GM06990 (cell line): ENCODE measurements at regions not wholly inside any gene's neighbourhood (a gene's known extent, or its start where the extent isn't known, plus 50 kb on each side); places are given as distances from the start of the nearest gene placed in this dataset.

Experiments used
- DNase-seq: peaks from one replicate; pipeline ENCODE4 v3.0.0-alpha.2; 2011; ENCODE audit not compliant: insufficient read length; ENCODE audit errors: extremely low read depth
- H3K27me3 ChIP-seq: replicated peaks from 2 replicates; pipeline ENCODE4 v1.6.0; 2011; ENCODE audit warnings: low read length; ENCODE audit not compliant: control insufficient read depth, insufficient read depth
- H3K36me3 ChIP-seq: 2 replicates; pipeline ENCODE4 v1.5.1; 2011; ENCODE audit warnings: low read length; ENCODE audit not compliant: control insufficient read depth, insufficient read depth
- H3K4me3 ChIP-seq: replicated peaks from 2 replicates; pipeline ENCODE4 v1.5.1; 2011; ENCODE audit warnings: low read depth, mild to moderate bottlenecking, control low read depth, low read length
- TF ChIP-seq, protein P1 (sequence below): IDR thresholded peaks from 2 replicates; pipeline ENCODE4 v1.5.1; 2011; ENCODE audit warnings: low read length, control low read depth, mild to moderate bottlenecking, inconsistent platforms; ENCODE audit not compliant: insufficient read depth, poor library complexity, severe bottlenecking

DNA sequence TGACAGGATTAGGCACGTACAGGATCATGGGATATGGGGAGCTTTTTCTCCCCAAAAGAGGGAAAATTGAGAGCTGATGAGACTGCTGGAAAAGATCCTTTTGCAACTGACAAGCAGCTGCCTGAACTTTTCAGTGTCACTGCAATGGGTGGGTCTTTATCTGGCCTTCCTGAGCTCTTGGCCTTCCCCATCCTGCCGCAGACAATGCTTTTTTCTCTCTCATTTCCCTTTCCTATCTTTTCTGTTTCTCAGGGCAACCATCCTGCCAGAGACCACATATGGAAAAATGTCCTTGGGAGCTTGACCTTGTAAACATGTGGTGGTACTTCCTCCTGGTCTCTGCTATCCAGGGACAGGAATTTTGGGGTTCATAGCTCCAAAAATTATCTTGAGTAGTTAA, 75.8 kb downstream of the CALM1 start:
- Histone ChIP-seq H3K27me3 (no peaks in the 10 kb centered on the region), H3K36me3 (no peaks in the 10 kb centered on the region), H3K4me3 (no peak overlapping the region)
- no peak for DNase-seq
- TF ChIP-seq, protein P1, sequence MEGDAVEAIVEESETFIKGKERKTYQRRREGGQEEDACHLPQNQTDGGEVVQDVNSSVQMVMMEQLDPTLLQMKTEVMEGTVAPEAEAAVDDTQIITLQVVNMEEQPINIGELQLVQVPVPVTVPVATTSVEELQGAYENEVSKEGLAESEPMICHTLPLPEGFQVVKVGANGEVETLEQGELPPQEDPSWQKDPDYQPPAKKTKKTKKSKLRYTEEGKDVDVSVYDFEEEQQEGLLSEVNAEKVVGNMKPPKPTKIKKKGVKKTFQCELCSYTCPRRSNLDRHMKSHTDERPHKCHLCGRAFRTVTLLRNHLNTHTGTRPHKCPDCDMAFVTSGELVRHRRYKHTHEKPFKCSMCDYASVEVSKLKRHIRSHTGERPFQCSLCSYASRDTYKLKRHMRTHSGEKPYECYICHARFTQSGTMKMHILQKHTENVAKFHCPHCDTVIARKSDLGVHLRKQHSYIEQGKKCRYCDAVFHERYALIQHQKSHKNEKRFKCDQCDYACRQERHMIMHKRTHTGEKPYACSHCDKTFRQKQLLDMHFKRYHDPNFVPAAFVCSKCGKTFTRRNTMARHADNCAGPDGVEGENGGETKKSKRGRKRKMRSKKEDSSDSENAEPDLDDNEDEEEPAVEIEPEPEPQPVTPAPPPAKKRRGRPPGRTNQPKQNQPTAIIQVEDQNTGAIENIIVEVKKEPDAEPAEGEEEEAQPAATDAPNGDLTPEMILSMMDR, result no peak
